ENCODE measurements at regions not wholly inside any gene's neighbourhood (a gene's known extent, or its start where the extent isn't known, plus 50 kb on each side); places are given as distances from the start of the nearest gene placed in this dataset.

- Histone ChIP-seq H3K27ac (ENCODE audit: low read depth, low read length) (no peak overlapping the region), H3K23ac (ENCODE audit: low read length) (no peak overlapping the region), H3K27me3 (ENCODE audit: insufficient read depth, low read length, poor library complexity) (no peaks in the 10 kb centered on the region), H3K9ac (ENCODE audit: low read length) (no peak overlapping the region), H3K18ac (ENCODE audit: low read length) (no peak overlapping the region), H3K36me3 (ENCODE audit: control insufficient read depth, insufficient read depth, low read length) (no peaks in the 10 kb centered on the region), H3K4ac (ENCODE audit: low read depth, low read length) (no peak overlapping the region), H3K79me2 (ENCODE audit: control insufficient read depth, insufficient read depth, low read length) (no peaks in the 10 kb centered on the region), H2BK5ac (ENCODE audit: low read length) (no peak overlapping the region), H4K8ac (ENCODE audit: low read depth, low read length) (no peak overlapping the region), H3K4me3 (ENCODE audit: low read length) (no peak overlapping the region), H2AK5ac (ENCODE audit: low read length) (no peak overlapping the region), H3K56ac (ENCODE audit: low read length) (no peak overlapping the region), H3K4me1 (ENCODE audit: control insufficient read depth, low read depth, low read length) (no peaks in the 10 kb centered on the region), H3K79me1 (ENCODE audit: low read length) (no peaks in the 10 kb centered on the region), H2BK15ac (replicated peaks; ENCODE audit: low read depth) (no peak overlapping the region), H4K5ac (ENCODE audit: low read length) (no peak overlapping the region), H2BK120ac (ENCODE audit: low read depth, low read length) (no peak overlapping the region), H3K4me2 (ENCODE audit: low read length) (no peak overlapping the region)
- WGBS (ENCODE audit: extremely low coverage, insufficient coverage, low lambda C conversion rate): no CpG with 5 or more reads among the region's 3 CpGs
- no peak for DNase-seq
These were observed 227.9 kb downstream of the HNRNPD start for GRCh38 chr4:82145850-82146249.

DNA sequence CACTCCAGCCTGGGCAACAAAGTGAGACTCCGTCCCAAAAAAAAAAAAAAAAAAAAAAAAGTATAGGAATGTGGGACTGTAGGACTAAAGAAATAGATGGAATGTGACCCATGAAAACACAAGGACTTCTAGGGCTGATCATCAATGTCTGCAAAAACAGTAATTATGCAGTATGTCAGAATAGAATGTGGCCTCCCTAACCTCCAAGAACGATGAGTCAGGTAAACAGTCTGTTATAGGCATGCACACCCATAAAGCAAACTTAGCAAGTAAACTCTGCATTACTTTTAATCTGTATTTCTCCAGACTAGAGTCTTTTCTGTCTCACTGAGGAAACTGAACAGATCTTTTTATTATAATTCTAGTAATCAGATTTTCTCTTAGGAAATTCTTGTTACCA lies 233.4 kb downstream of the HNRNPD start:
- no CpG with 5 or more reads among the region's 2 CpGs for WGBS (ENCODE audit: extremely low coverage, insufficient coverage, low lambda C conversion rate)
- no peak for DNase-seq
- no peak overlapping the region for H3K4ac ChIP-seq (ENCODE audit: low read depth, low read length)
- H3K27me3 ChIP-seq (ENCODE audit: insufficient read depth, low read length, poor library complexity): no peaks in the 10 kb centered on the region
- no peak overlapping the region for H3K4me2 ChIP-seq (ENCODE audit: low read length)
- H3K18ac ChIP-seq (ENCODE audit: low read length): no peak overlapping the region
- H3K23ac ChIP-seq (ENCODE audit: low read length): no peak overlapping the region
- no peak overlapping the region for H3K27ac ChIP-seq (ENCODE audit: low read depth, low read length)
- H2BK15ac ChIP-seq (replicated peaks; ENCODE audit: low read depth): no peak overlapping the region
- no peak overlapping the region for H3K9ac ChIP-seq (ENCODE audit: low read length)
- no peak overlapping the region for H4K8ac ChIP-seq (ENCODE audit: low read depth, low read length)
- no peaks in the 10 kb centered on the region for H3K79me1 ChIP-seq (ENCODE audit: low read length)
- no peak overlapping the region for H2BK5ac ChIP-seq (ENCODE audit: low read length)
- H3K4me3 ChIP-seq (ENCODE audit: low read length): no peak overlapping the region
- H3K79me2 ChIP-seq (ENCODE audit: control insufficient read depth, insufficient read depth, low read length): no peaks in the 10 kb centered on the region
- H4K5ac ChIP-seq (ENCODE audit: low read length): no peak overlapping the region
- no peaks in the 10 kb centered on the region for H3K4me1 ChIP-seq (ENCODE audit: control insufficient read depth, low read depth, low read length)
- H2BK120ac ChIP-seq (ENCODE audit: low read depth, low read length): no peak overlapping the region
- no peaks in the 10 kb centered on the region for H3K36me3 ChIP-seq (ENCODE audit: control insufficient read depth, insufficient read depth, low read length)
- H3K56ac ChIP-seq (ENCODE audit: low read length): no peak overlapping the region
- H2AK5ac ChIP-seq (ENCODE audit: low read length): no peak overlapping the region

- no peaks in the 10 kb centered on the region for H3K79me1 ChIP-seq (ENCODE audit: low read length)
- no peaks in the 10 kb centered on the region for H3K27me3 ChIP-seq (ENCODE audit: insufficient read depth, low read length, poor library complexity)
- DNase-seq: no peak
- H3K36me3 ChIP-seq (ENCODE audit: control insufficient read depth, insufficient read depth, low read length): no peaks in the 10 kb centered on the region
- no peak overlapping the region for H2AK5ac ChIP-seq (ENCODE audit: low read length)
- no peak overlapping the region for H3K4me2 ChIP-seq (ENCODE audit: low read length)
- no peak overlapping the region for H4K8ac ChIP-seq (ENCODE audit: low read depth, low read length)
- no peaks in the 10 kb centered on the region for H3K4me1 ChIP-seq (ENCODE audit: control insufficient read depth, low read depth, low read length)
- no peak overlapping the region for H2BK5ac ChIP-seq (ENCODE audit: low read length)
- H4K5ac ChIP-seq (ENCODE audit: low read length): no peak overlapping the region
- H3K4ac ChIP-seq (ENCODE audit: low read depth, low read length): no peak overlapping the region
- H3K23ac ChIP-seq (ENCODE audit: low read length): no peak overlapping the region
- no peak overlapping the region for H2BK120ac ChIP-seq (ENCODE audit: low read depth, low read length)
- H3K27ac ChIP-seq (ENCODE audit: low read depth, low read length): no peak overlapping the region
- no peak overlapping the region for H3K4me3 ChIP-seq (ENCODE audit: low read length)
- no peak overlapping the region for H3K18ac ChIP-seq (ENCODE audit: low read length)
- H2BK15ac ChIP-seq (replicated peaks; ENCODE audit: low read depth): no peak overlapping the region
- no CpG with 5 or more reads among the region's 3 CpGs for WGBS (ENCODE audit: extremely low coverage, insufficient coverage, low lambda C conversion rate)
- no peak overlapping the region for H3K9ac ChIP-seq (ENCODE audit: low read length)
- no peaks in the 10 kb centered on the region for H3K79me2 ChIP-seq (ENCODE audit: control insufficient read depth, insufficient read depth, low read length)
- H3K56ac ChIP-seq (ENCODE audit: low read length): no peak overlapping the region
These were observed 234.5 kb downstream of the HNRNPD start for GRCh38 chr4:82139287-82139686.

GRCh38 chr4:82138374-82138773 lies 235.4 kb downstream of the HNRNPD start:
- Histone ChIP-seq H3K79me1 (ENCODE audit: low read length) (no peaks in the 10 kb centered on the region), H3K9ac (ENCODE audit: low read length) (no peak overlapping the region), H4K8ac (ENCODE audit: low read depth, low read length) (no peak overlapping the region), H3K4me1 (ENCODE audit: control insufficient read depth, low read depth, low read length) (no peaks in the 10 kb centered on the region), H3K79me2 (ENCODE audit: control insufficient read depth, insufficient read depth, low read length) (no peaks in the 10 kb centered on the region), H3K4ac (ENCODE audit: low read depth, low read length) (no peak overlapping the region), H3K4me2 (ENCODE audit: low read length) (no peak overlapping the region), H2BK120ac (ENCODE audit: low read depth, low read length) (no peak overlapping the region), H3K23ac (ENCODE audit: low read length) (no peak overlapping the region), H2BK15ac (replicated peaks; ENCODE audit: low read depth) (no peak overlapping the region), H3K36me3 (ENCODE audit: control insufficient read depth, insufficient read depth, low read length) (no peaks in the 10 kb centered on the region), H2BK5ac (ENCODE audit: low read length) (no peak overlapping the region), H3K27me3 (ENCODE audit: insufficient read depth, low read length, poor library complexity) (no peaks in the 10 kb centered on the region), H3K27ac (ENCODE audit: low read depth, low read length) (no peak overlapping the region), H2AK5ac (ENCODE audit: low read length) (no peak overlapping the region), H3K56ac (ENCODE audit: low read length) (no peak overlapping the region), H3K18ac (ENCODE audit: low read length) (no peak overlapping the region), H3K4me3 (ENCODE audit: low read length) (no peak overlapping the region), H4K5ac (ENCODE audit: low read length) (no peak overlapping the region)
- DNase-seq: no peak
- WGBS (ENCODE audit: extremely low coverage, insufficient coverage, low lambda C conversion rate): no CpG with 5 or more reads among the region's 4 CpGs

DNA sequence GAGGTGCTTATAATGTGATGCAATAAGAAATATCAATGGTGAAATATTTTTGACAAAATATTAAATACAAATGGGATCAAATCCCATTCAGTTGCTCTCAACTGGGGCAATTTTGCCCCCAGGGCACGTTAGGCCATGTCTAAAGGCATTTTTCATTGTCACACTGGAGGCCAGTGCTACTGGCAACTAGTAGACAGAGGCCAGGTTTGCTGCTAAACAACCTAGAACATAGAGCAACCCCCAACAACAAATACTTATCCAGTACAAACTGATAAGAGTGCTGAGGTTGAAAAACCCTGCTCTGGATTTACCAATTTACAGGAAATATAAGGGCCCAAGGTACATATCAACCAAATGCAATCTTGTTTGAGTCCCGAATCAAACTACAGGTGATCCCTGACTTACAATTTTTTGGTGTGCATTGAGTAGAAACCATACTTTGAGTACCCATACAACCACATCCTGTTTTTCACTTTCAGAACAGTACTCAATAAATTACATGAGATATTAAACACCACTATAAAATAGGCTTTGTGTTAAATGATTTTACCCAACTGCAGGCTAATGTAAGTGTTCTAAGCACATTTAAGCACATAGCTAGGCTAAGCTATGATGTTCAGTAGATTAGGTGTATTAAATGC lies 237.5 kb downstream of the HNRNPD start:
- no peak overlapping the region for H3K4me3 ChIP-seq (ENCODE audit: low read length)
- no peaks in the 10 kb centered on the region for H3K27me3 ChIP-seq (ENCODE audit: insufficient read depth, low read length, poor library complexity)
- no peak overlapping the region for H3K56ac ChIP-seq (ENCODE audit: low read length)
- H3K4me1 ChIP-seq (ENCODE audit: control insufficient read depth, low read depth, low read length): no peaks in the 10 kb centered on the region
- H2BK5ac ChIP-seq (ENCODE audit: low read length): no peak overlapping the region
- H3K9ac ChIP-seq (ENCODE audit: low read length): no peak overlapping the region
- no peak overlapping the region for H3K27ac ChIP-seq (ENCODE audit: low read depth, low read length)
- no peak overlapping the region for H4K5ac ChIP-seq (ENCODE audit: low read length)
- H3K23ac ChIP-seq (ENCODE audit: low read length): no peak overlapping the region
- no peak overlapping the region for H3K4ac ChIP-seq (ENCODE audit: low read depth, low read length)
- no peak overlapping the region for H3K18ac ChIP-seq (ENCODE audit: low read length)
- no peak for DNase-seq
- no peak overlapping the region for H4K8ac ChIP-seq (ENCODE audit: low read depth, low read length)
- no peaks in the 10 kb centered on the region for H3K79me2 ChIP-seq (ENCODE audit: control insufficient read depth, insufficient read depth, low read length)
- H3K36me3 ChIP-seq (ENCODE audit: control insufficient read depth, insufficient read depth, low read length): no peaks in the 10 kb centered on the region
- no CpG with 5 or more reads among the region's 2 CpGs for WGBS (ENCODE audit: extremely low coverage, insufficient coverage, low lambda C conversion rate)
- H2BK15ac ChIP-seq (replicated peaks; ENCODE audit: low read depth): no peak overlapping the region
- H2BK120ac ChIP-seq (ENCODE audit: low read depth, low read length): no peak overlapping the region
- no peak overlapping the region for H2AK5ac ChIP-seq (ENCODE audit: low read length)
- no peaks in the 10 kb centered on the region for H3K79me1 ChIP-seq (ENCODE audit: low read length)
- no peak overlapping the region for H3K4me2 ChIP-seq (ENCODE audit: low read length)

GRCh38 chr4:82128355-82128754 lies 245.4 kb downstream of the HNRNPD start:
- no peak for DNase-seq
- no peak overlapping the region for H3K18ac ChIP-seq (ENCODE audit: low read length)
- H3K56ac ChIP-seq (ENCODE audit: low read length): no peak overlapping the region
- H3K4me3 ChIP-seq (ENCODE audit: low read length): no peak overlapping the region
- H3K27me3 ChIP-seq (ENCODE audit: insufficient read depth, low read length, poor library complexity): no peaks in the 10 kb centered on the region
- no peak overlapping the region for H3K23ac ChIP-seq (ENCODE audit: low read length)
- no peak overlapping the region for H3K9ac ChIP-seq (ENCODE audit: low read length)
- no peak overlapping the region for H2AK5ac ChIP-seq (ENCODE audit: low read length)
- H2BK15ac ChIP-seq (replicated peaks; ENCODE audit: low read depth): no peak overlapping the region
- H3K79me2 ChIP-seq (ENCODE audit: control insufficient read depth, insufficient read depth, low read length): no peaks in the 10 kb centered on the region
- WGBS (ENCODE audit: extremely low coverage, insufficient coverage, low lambda C conversion rate): no CpG with 5 or more reads among the region's 4 CpGs
- H2BK120ac ChIP-seq (ENCODE audit: low read depth, low read length): no peak overlapping the region
- H3K36me3 ChIP-seq (ENCODE audit: control insufficient read depth, insufficient read depth, low read length): no peaks in the 10 kb centered on the region
- no peak overlapping the region for H3K27ac ChIP-seq (ENCODE audit: low read depth, low read length)
- no peak overlapping the region for H3K4ac ChIP-seq (ENCODE audit: low read depth, low read length)
- H3K4me1 ChIP-seq (ENCODE audit: control insufficient read depth, low read depth, low read length): no peaks in the 10 kb centered on the region
- no peaks in the 10 kb centered on the region for H3K79me1 ChIP-seq (ENCODE audit: low read length)
- no peak overlapping the region for H4K5ac ChIP-seq (ENCODE audit: low read length)
- no peak overlapping the region for H4K8ac ChIP-seq (ENCODE audit: low read depth, low read length)
- H3K4me2 ChIP-seq (ENCODE audit: low read length): no peak overlapping the region
- H2BK5ac ChIP-seq (ENCODE audit: low read length): no peak overlapping the region

Measured in mesendoderm (in vitro differentiated cells).